ENCODE measurements at regions not wholly inside any gene's neighbourhood (a gene's known extent, or its start where the extent isn't known, plus 50 kb on each side); places are given as distances from the start of the nearest gene placed in this dataset.
"Not testable (repeated sequence)": the region's sequence is repeated elsewhere in the genome, so short reads cannot be mapped to it uniquely, and the experiment has no call there.

DNA sequence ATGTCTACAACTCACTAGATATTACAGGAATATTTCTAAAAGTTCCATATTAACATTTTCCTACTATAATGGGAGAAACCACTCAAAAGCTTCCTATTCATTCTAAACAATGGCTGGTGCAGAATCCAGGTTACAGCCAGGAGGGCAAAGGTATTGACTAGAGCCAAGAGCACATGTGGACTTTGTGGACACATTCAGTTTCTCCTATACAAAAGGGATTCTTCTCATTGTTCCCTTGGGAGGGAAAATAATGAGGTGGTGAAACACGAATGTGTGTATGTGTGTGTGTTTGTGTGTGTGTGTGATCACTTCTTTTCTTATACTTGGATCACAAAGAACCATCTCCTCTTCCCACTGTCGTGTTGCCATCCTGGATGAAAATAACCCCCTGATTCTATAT lies 1000.0 kb downstream of the ADGRL2 start:
- no peaks in the 10 kb centered on the region for H3K36me3 ChIP-seq (ENCODE audit: insufficient read depth, low read length)
- H3K9me3 ChIP-seq (ENCODE audit: control insufficient read depth, insufficient read depth, low read length): peaks cover 2% of the 10 kb centered on the region; the same call in 1 of the 2 replicates
- H3K9ac ChIP-seq (ENCODE audit: low read depth, low read length): no peak overlapping the region
- H3K4me1 ChIP-seq (ENCODE audit: insufficient read depth, low read length): 0 out of 2 replicates have a peak, but pooled peaks cover 3% of the 10 kb centered on the region

GRCh38 chr1:82799261-82799660 lies 998.5 kb downstream of the ADGRL2 start:
- no peak overlapping the region for H3K9ac ChIP-seq (ENCODE audit: low read depth, low read length)
- H3K36me3 ChIP-seq (ENCODE audit: insufficient read depth, low read length): no peaks in the 10 kb centered on the region
- H3K4me1 ChIP-seq (ENCODE audit: insufficient read depth, low read length): 0 out of 2 replicates have a peak, but pooled peaks cover 6% of the 10 kb centered on the region
- peaks cover 2% of the 10 kb centered on the region; the same call in 1 of the 2 replicates for H3K9me3 ChIP-seq (ENCODE audit: control insufficient read depth, insufficient read depth, low read length)

- 0 out of 2 replicates have a peak, but pooled peaks cover 2% of the 10 kb centered on the region for H3K4me1 ChIP-seq (ENCODE audit: insufficient read depth, low read length)
- H3K9ac ChIP-seq (ENCODE audit: low read depth, low read length): no peak overlapping the region
- H3K36me3 ChIP-seq (ENCODE audit: insufficient read depth, low read length): no peaks in the 10 kb centered on the region
- peaks cover 9% of the 10 kb centered on the region; the same call in 1 of the 2 replicates for H3K9me3 ChIP-seq (ENCODE audit: control insufficient read depth, insufficient read depth, low read length)
Observed at GRCh38 chr1:82795508-82796149, 994.9 kb downstream of the ADGRL2 start.

DNA sequence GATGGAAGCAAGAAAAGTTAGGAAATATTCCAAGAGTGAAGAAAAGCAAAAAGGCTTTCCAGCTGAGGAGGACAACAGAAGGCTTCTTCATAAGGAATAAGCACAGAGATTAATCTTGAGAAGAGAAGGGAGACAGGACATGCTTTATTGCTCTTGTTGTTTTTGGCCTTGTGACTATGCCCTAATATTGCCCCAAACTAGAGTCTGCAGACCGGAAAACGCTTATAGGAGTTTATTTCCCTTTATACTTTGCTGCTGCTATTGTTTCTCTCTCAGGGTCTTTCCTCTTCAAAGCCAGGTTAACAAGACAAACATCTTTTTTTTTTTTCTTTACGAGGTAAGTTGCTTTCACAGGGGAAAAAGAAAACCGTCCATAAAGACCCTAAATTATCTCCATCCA lies 991.4 kb downstream of the ADGRL2 start:
- Histone ChIP-seq H3K4me1 (ENCODE audit: insufficient read depth, low read length) (0 out of 2 replicates have a peak, but pooled peaks cover 2% of the 10 kb centered on the region), H3K36me3 (ENCODE audit: insufficient read depth, low read length) (no peaks in the 10 kb centered on the region), H3K9me3 (ENCODE audit: control insufficient read depth, insufficient read depth, low read length) (peaks cover 19% of the 10 kb centered on the region), H3K9ac (ENCODE audit: low read depth, low read length) (no peak overlapping the region)

DNA sequence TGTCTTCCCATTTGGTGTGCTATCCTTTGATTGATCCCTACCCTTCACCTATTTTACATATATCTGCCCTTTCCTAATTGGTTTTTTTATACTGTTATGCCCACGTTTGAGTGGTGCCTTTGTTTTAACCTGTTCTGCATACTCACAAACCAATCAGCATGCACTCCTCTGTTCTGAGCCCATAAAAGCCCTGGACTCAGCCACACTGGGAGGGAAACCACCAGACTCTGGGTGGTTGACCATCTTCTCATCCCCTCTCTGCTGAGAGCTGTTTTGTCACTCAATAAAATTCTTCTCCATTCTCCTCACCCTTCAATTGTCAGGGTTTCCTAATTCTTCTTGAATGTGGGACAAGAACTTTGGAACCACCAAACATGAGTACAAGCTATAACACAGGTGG lies 989.8 kb downstream of the ADGRL2 start:
- Histone ChIP-seq H3K9me3 (ENCODE audit: control insufficient read depth, insufficient read depth, low read length) (peaks cover 19% of the 10 kb centered on the region), H3K36me3 (ENCODE audit: insufficient read depth, low read length) (no peaks in the 10 kb centered on the region), H3K9ac (ENCODE audit: low read depth, low read length) (no peak overlapping the region), H3K4me1 (ENCODE audit: insufficient read depth, low read length) (0 out of 2 replicates have a peak, but pooled peaks cover 2% of the 10 kb centered on the region)

GRCh38 chr1:82788660-82789059 lies 987.9 kb downstream of the ADGRL2 start:
- Histone ChIP-seq H3K9me3 (ENCODE audit: control insufficient read depth, insufficient read depth, low read length) (peaks cover 19% of the 10 kb centered on the region), H3K4me1 (ENCODE audit: insufficient read depth, low read length) (no peaks in the 10 kb centered on the region), H3K9ac (ENCODE audit: low read depth, low read length) (no peak overlapping the region), H3K36me3 (ENCODE audit: insufficient read depth, low read length) (no peaks in the 10 kb centered on the region)

GRCh38 chr1:82788038-82788437 lies 987.3 kb downstream of the ADGRL2 start:
- Histone ChIP-seq H3K36me3 (ENCODE audit: insufficient read depth, low read length) (no peaks in the 10 kb centered on the region), H3K4me1 (ENCODE audit: insufficient read depth, low read length) (no peaks in the 10 kb centered on the region), H3K9me3 (ENCODE audit: control insufficient read depth, insufficient read depth, low read length) (peaks cover 19% of the 10 kb centered on the region), H3K9ac (ENCODE audit: low read depth, low read length) (no peak overlapping the region)

DNA sequence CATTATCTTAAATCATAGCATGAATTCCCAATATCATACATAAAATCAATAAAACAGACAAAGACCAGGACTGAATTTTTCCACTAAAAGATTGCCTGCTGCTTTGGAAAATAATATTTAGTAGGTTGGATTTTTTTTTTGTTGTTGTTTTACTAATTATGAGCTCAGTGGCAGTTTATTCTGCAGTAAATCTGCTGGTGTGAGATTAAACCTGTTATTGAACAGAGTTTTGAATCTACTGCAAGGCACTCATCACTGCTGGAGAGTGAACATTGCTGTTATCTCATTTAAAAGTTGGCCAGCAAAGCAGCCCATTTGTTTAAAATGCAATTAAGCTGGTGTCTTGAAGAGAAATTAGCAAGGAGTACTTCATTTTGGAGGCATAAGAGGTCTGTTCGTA lies 986.1 kb downstream of the ADGRL2 start:
- Histone ChIP-seq H3K9me3 (ENCODE audit: control insufficient read depth, insufficient read depth, low read length) (peaks cover 16% of the 10 kb centered on the region), H3K36me3 (ENCODE audit: insufficient read depth, low read length) (no peaks in the 10 kb centered on the region), H3K4me1 (ENCODE audit: insufficient read depth, low read length) (no peaks in the 10 kb centered on the region), H3K9ac (ENCODE audit: low read depth, low read length) (no peak overlapping the region)

DNA sequence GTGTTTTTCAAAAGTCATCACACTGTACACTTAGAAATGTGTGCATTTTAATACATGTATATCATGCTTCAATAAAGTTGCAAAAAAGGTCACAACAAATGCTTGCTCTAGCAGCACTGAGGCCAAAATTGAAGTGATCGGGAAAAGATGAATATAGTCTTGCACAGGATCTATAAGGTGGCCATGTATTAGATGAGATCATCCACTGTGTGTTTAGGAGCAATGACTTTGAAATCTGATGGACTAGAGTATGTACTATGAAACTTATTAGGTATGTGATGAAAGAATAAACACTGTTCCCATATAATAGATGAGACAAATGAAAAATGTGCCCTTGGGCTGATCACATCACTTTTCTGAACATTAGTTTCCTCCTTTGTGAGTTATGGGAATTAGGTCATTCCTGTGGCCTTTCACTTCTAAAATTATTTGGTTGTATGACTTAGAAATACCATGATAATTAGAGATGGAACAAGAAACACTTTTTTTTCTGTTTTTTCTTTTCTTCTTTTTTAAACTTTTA lies 984.6 kb downstream of the ADGRL2 start:
- Histone ChIP-seq H3K4me1 (ENCODE audit: insufficient read depth, low read length) (no peaks in the 10 kb centered on the region), H3K9me3 (ENCODE audit: control insufficient read depth, insufficient read depth, low read length) (peaks cover 14% of the 10 kb centered on the region), H3K36me3 (ENCODE audit: insufficient read depth, low read length) (no peaks in the 10 kb centered on the region), H3K9ac (ENCODE audit: low read depth, low read length) (no peak overlapping the region)

GRCh38 chr1:82783044-82783443 lies 982.3 kb downstream of the ADGRL2 start:
- Histone ChIP-seq H3K9ac (ENCODE audit: low read depth, low read length) (no peak overlapping the region), H3K36me3 (ENCODE audit: insufficient read depth, low read length) (no peaks in the 10 kb centered on the region), H3K9me3 (ENCODE audit: control insufficient read depth, insufficient read depth, low read length) (peaks cover 5% of the 10 kb centered on the region), H3K4me1 (ENCODE audit: insufficient read depth, low read length) (no peaks in the 10 kb centered on the region)

DNA sequence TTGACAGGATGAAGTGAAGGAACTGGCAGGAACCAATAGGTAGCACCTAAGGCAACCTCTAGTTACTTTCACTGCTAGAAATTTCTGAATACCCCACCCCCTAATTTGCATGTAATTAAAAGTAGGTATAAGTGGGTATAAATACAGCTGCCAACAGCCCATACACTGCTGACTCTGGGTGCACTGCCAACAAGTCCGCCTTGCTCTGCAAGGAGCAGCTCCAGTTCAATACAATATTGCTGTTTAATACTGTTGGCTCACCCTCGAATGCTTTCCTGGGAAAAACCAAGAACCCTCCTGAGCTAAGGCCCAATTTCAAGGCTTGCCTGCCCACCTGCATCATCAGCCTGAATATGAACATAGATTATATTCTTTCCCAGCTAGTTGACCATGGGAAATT lies 981.9 kb downstream of the ADGRL2 start:
- Histone ChIP-seq H3K36me3 (ENCODE audit: insufficient read depth, low read length) (no peaks in the 10 kb centered on the region), H3K4me1 (ENCODE audit: insufficient read depth, low read length) (no peaks in the 10 kb centered on the region), H3K9ac (ENCODE audit: low read depth, low read length) (no peak overlapping the region), H3K9me3 (ENCODE audit: control insufficient read depth, insufficient read depth, low read length) (peaks cover 5% of the 10 kb centered on the region)

DNA sequence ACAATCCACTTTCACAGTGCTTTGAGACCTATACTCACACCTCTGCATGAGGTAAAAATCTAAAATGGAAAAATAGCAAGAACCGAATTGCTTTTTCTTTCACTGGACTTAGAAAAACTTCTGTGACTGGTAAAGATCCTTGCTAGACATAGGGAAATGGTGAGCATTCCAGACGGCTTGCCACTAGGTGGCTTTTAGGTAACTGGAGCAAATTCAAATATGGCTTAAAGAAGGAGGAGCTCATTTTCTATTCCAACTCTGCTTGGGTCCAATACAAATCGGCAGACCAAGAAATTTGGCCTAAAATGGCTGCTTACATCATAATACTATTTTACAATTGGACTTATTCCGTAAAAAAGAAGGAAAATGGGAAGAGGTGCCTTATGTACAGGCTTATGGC lies 977.9 kb downstream of the ADGRL2 start:
- H3K36me3 ChIP-seq (ENCODE audit: insufficient read depth, low read length): no peaks in the 10 kb centered on the region
- no peak overlapping the region for H3K9ac ChIP-seq (ENCODE audit: low read depth, low read length)
- H3K4me1 ChIP-seq (ENCODE audit: insufficient read depth, low read length): no peaks in the 10 kb centered on the region
- peaks cover 5% of the 10 kb centered on the region for H3K9me3 ChIP-seq (ENCODE audit: control insufficient read depth, insufficient read depth, low read length)

DNA sequence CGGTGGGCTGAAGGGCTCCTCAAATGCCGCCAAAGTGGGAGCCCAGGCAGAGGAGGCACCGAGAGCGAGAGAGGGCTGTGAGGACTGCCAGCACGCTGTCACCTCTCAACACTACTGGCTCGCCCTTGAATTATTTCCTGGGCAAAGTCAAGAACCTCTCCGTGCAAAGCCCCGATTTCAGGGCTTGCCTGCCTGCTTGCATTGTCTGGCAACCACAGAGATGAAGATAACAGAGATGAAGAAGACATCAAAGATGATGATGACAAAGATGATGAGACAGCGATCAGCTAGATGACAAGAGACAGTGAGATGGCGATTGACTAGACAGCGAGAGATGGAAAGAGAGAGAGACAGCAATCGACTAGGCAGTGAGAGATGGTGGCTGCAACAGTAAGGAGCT lies 976.5 kb downstream of the ADGRL2 start:
- no peaks in the 10 kb centered on the region for H3K4me1 ChIP-seq (ENCODE audit: insufficient read depth, low read length)
- H3K9ac ChIP-seq (ENCODE audit: low read depth, low read length): no peak overlapping the region
- H3K36me3 ChIP-seq (ENCODE audit: insufficient read depth, low read length): no peaks in the 10 kb centered on the region
- H3K9me3 ChIP-seq (ENCODE audit: control insufficient read depth, insufficient read depth, low read length): peaks cover 5% of the 10 kb centered on the region

GRCh38 chr1:82776730-82777129 lies 976.0 kb downstream of the ADGRL2 start:
- H3K9ac ChIP-seq (ENCODE audit: low read depth, low read length); H3K36me3 ChIP-seq (ENCODE audit: insufficient read depth, low read length); H3K4me1 ChIP-seq (ENCODE audit: insufficient read depth, low read length); H3K9me3 ChIP-seq (ENCODE audit: control insufficient read depth, insufficient read depth, low read length): not testable (repeated sequence)

GRCh38 chr1:82775406-82776000 lies 974.8 kb downstream of the ADGRL2 start:
- Histone ChIP-seq H3K4me1 (ENCODE audit: insufficient read depth, low read length) (no peaks in the 10 kb centered on the region), H3K36me3 (ENCODE audit: insufficient read depth, low read length) (no peaks in the 10 kb centered on the region), H3K9me3 (ENCODE audit: control insufficient read depth, insufficient read depth, low read length) (no peaks in the 10 kb centered on the region), H3K9ac (ENCODE audit: low read depth, low read length) (no peak overlapping the region)

Data from ES-I3 (cell line).